Endothelial cell of umbilical vein (primary cell): ENCODE measurements at regions not wholly inside any gene's neighbourhood (a gene's known extent, or its start where the extent isn't known, plus 50 kb on each side); places are given as distances from the start of the nearest gene placed in this dataset.

ENCODE experiments used
- EZH2 ChIP-seq: IDR thresholded peaks from 2 replicates; pipeline ENCODE4 v1.6.1; 2012; ENCODE audit warnings: borderline replicate concordance, low read depth, mild to moderate bottlenecking, moderate library complexity, low read length, inconsistent platforms; ENCODE audit not compliant: severe bottlenecking
- FOS ChIP-seq: IDR thresholded peaks from 2 replicates; pipeline ENCODE4 v1.6.1; 2011; ENCODE audit warnings: mild to moderate bottlenecking, low read length, moderate library complexity, borderline replicate concordance; ENCODE audit not compliant: insufficient read depth
- GATA2 ChIP-seq: IDR thresholded peaks from 2 replicates; pipeline ENCODE4 v1.7.0; 2011; ENCODE audit warnings: low read depth, mild to moderate bottlenecking, moderate library complexity, mixed read lengths, low read length; ENCODE audit not compliant: insufficient read length, insufficient read depth
- MYC ChIP-seq: IDR thresholded peaks from one replicate; pipeline ENCODE4 v1.6.1; 2011; ENCODE audit warnings: mild to moderate bottlenecking, low read depth, low read length
- POLR2A ChIP-seq: IDR thresholded peaks from 2 replicates; pipeline ENCODE4 v1.6.1; 2012; ENCODE audit warnings: low read depth, mild to moderate bottlenecking, control low read depth, low read length
- POLR2AphosphoS5 ChIP-seq: IDR thresholded peaks from 2 replicates; pipeline ENCODE4 v1.6.1; 2012; ENCODE audit warnings: low read depth, mild to moderate bottlenecking, control low read depth, low read length, moderate library complexity; ENCODE audit not compliant: insufficient read depth
- TF ChIP-seq, protein P1 (sequence below), 2 donors: IDR thresholded peaks; 1 replicate in 1 of 2; 2 replicates in 1 of 2; pipeline ENCODE4 v1.5.1; 2011; ENCODE audit warnings: low read length in 2 of 2, mild to moderate bottlenecking in 2 of 2, moderate library complexity in 2 of 2, control low read depth in 1 of 2, inconsistent platforms in 1 of 2, low read depth in 1 of 2; ENCODE audit not compliant: insufficient read depth in 1 of 2; ENCODE audit errors: extremely low read depth in 1 of 2

DNA sequence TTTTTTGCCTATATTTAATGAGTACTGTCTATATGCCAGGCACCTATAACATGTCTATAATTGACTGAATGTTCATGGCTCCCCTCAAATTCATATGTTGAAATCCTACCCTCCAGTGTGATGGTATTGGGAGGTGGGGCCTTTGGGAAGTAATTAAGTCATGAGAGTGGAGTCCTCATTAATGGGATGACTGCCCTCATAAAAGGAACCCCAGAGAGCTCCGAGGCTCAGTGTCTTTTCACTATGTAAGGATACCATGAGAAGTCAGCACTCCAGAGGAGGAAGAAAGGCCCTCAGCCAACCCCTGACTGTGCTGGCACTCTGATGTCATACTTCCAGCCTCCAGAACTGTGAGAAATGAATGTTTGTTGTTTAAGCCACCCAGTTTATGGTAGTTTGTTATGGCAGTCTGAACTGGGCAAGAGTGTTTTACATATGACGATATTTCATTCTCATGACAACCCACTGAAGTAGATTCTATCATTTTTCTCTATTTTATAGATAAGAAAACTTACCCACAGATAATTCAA, 61.1 kb upstream of the PCGF5 start:
- TF ChIP-seq MYC (no peak), POLR2A (no peak), EZH2 (no peak), GATA2 (no peak), FOS (no peak), POLR2AphosphoS5 (no peak)
- TF ChIP-seq, protein P1, sequence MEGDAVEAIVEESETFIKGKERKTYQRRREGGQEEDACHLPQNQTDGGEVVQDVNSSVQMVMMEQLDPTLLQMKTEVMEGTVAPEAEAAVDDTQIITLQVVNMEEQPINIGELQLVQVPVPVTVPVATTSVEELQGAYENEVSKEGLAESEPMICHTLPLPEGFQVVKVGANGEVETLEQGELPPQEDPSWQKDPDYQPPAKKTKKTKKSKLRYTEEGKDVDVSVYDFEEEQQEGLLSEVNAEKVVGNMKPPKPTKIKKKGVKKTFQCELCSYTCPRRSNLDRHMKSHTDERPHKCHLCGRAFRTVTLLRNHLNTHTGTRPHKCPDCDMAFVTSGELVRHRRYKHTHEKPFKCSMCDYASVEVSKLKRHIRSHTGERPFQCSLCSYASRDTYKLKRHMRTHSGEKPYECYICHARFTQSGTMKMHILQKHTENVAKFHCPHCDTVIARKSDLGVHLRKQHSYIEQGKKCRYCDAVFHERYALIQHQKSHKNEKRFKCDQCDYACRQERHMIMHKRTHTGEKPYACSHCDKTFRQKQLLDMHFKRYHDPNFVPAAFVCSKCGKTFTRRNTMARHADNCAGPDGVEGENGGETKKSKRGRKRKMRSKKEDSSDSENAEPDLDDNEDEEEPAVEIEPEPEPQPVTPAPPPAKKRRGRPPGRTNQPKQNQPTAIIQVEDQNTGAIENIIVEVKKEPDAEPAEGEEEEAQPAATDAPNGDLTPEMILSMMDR (IDR thresholded peaks at IDR 0.05; ENCODE audit: extremely low read depth in 1 of 2, insufficient read depth in 1 of 2, low read depth in 1 of 2, low read length in 2 of 2) = no peak
